ENCODE measurements at regions not wholly inside any gene's neighbourhood (a gene's known extent, or its start where the extent isn't known, plus 50 kb on each side); places are given as distances from the start of the nearest gene placed in this dataset.

GRCh38 chrX:137427816-137428215 lies 138.1 kb upstream of the ZIC3 start:
- H3K9ac ChIP-seq (ENCODE audit: low read depth in 2 of 2, low read length in 2 of 2) = no peak overlapping the region
- no peaks in the 10 kb centered on the region for H3K9me3 ChIP-seq
- TF ChIP-seq CTCF (IDR thresholded peaks at IDR 0.05) = no peak
- intact Hi-C loops (cut with DNase I) = no loop called here
- no peaks in the 10 kb centered on the region for H3K4me1 ChIP-seq
- peaks cover 35% of the 10 kb centered on the region for H3K27me3 ChIP-seq
- DNase-seq = no peak
- H3K36me3 ChIP-seq = no peaks in the 10 kb centered on the region
- peak overlapping the region; percentile 31 for H3K4me3 ChIP-seq
- H3K27ac ChIP-seq = no peak overlapping the region

GRCh38 chrX:137427426-137427778 lies 138.5 kb upstream of the ZIC3 start:
- DNase-seq = no peak
- TF ChIP-seq CTCF (IDR thresholded peaks at IDR 0.05) = no peak
- peaks cover 35% of the 10 kb centered on the region for H3K27me3 ChIP-seq
- no peaks in the 10 kb centered on the region for H3K36me3 ChIP-seq
- peak overlapping the region; percentile 31 for H3K4me3 ChIP-seq
- intact Hi-C loops (cut with DNase I) = no loop called here
- no peaks in the 10 kb centered on the region for H3K4me1 ChIP-seq
- H3K27ac ChIP-seq = no peak overlapping the region
- H3K9me3 ChIP-seq = no peaks in the 10 kb centered on the region
- H3K9ac ChIP-seq (ENCODE audit: low read depth in 2 of 2, low read length in 2 of 2) = no peak overlapping the region

- peaks cover 35% of the 10 kb centered on the region for H3K27me3 ChIP-seq
- intact Hi-C loops (cut with DNase I) = no loop called here
- DNase-seq = no peak
- H3K27ac ChIP-seq = no peak overlapping the region
- H3K4me1 ChIP-seq = no peaks in the 10 kb centered on the region
- no peak for TF ChIP-seq CTCF (IDR thresholded peaks at IDR 0.05)
- no peaks in the 10 kb centered on the region for H3K36me3 ChIP-seq
- no peak overlapping the region for H3K9ac ChIP-seq (ENCODE audit: low read depth in 2 of 2, low read length in 2 of 2)
- no peaks in the 10 kb centered on the region for H3K9me3 ChIP-seq
- no peak overlapping the region for H3K4me3 ChIP-seq
Measured at GRCh38 chrX:137426695-137427425, 139.1 kb upstream of the ZIC3 start.

GRCh38 chrX:137425986-137426385 lies 139.9 kb upstream of the ZIC3 start:
- DNase-seq = no peak
- no peaks in the 10 kb centered on the region for H3K9me3 ChIP-seq
- no peak for TF ChIP-seq CTCF (IDR thresholded peaks at IDR 0.05)
- no peaks in the 10 kb centered on the region for H3K4me1 ChIP-seq
- intact Hi-C loops (cut with DNase I) = no loop called here
- no peak overlapping the region for H3K9ac ChIP-seq (ENCODE audit: low read depth in 2 of 2, low read length in 2 of 2)
- H3K27me3 ChIP-seq = peaks cover 35% of the 10 kb centered on the region
- no peak overlapping the region for H3K27ac ChIP-seq
- no peak overlapping the region for H3K4me3 ChIP-seq
- H3K36me3 ChIP-seq = no peaks in the 10 kb centered on the region

GRCh38 chrX:137425273-137425902 lies 140.5 kb upstream of the ZIC3 start:
- H3K36me3 ChIP-seq = no peaks in the 10 kb centered on the region
- no peak overlapping the region for H3K4me3 ChIP-seq
- H3K27me3 ChIP-seq = peaks cover 35% of the 10 kb centered on the region
- no peaks in the 10 kb centered on the region for H3K4me1 ChIP-seq
- no peak for TF ChIP-seq CTCF (IDR thresholded peaks at IDR 0.05)
- intact Hi-C loops (cut with DNase I) = no loop called here
- no peaks in the 10 kb centered on the region for H3K9me3 ChIP-seq
- H3K27ac ChIP-seq = no peak overlapping the region
- DNase-seq = no peak
- H3K9ac ChIP-seq (ENCODE audit: low read depth in 2 of 2, low read length in 2 of 2) = no peak overlapping the region

All from colonic mucosa (tissue), 4 donors.